NCI-H345 treated with DMSO at 0.1 percent for 48 hours (cell line): ENCODE measurements at regions not wholly inside any gene's neighbourhood (a gene's known extent, or its start where the extent isn't known, plus 50 kb on each side); places are given as distances from the start of the nearest gene placed in this dataset.

Experiments
- DNase-seq: peaks from one replicate; lab custom pipeline; 2025; ENCODE audit not compliant: unreplicated experiment; lab: John Stamatoyannopoulos, UW

- DNase-seq = no peak
These were observed 67.7 kb upstream of the CD93 start for GRCh38 chr20:23153696-23154341.

GRCh38 chr20:23152902-23153301 is 66.8 kb upstream of the CD93 start:
- no peak for DNase-seq

GRCh38 chr20:23152308-23152892 is 66.3 kb upstream of the CD93 start:
- no peak for DNase-seq

GRCh38 chr20:23151885-23152284 is 65.8 kb upstream of the CD93 start:
- no peak for DNase-seq

- DNase-seq = no peak
These were observed 65.0 kb upstream of the CD93 start for GRCh38 chr20:23151008-23151703.

GRCh38 chr20:23150304-23151007 is 64.3 kb upstream of the CD93 start:
- no peak for DNase-seq

- DNase-seq = no peak
These were observed 63.6 kb upstream of the CD93 start for GRCh38 chr20:23149623-23150279.

- DNase-seq = no peak
These were observed 62.8 kb upstream of the CD93 start for GRCh38 chr20:23148731-23149570.

GRCh38 chr20:23147964-23148730 is 62.0 kb upstream of the CD93 start:
- DNase-seq = no peak

- no peak for DNase-seq
These were observed 61.5 kb upstream of the CD93 start for GRCh38 chr20:23147647-23147963.

- DNase-seq = no peak
These were observed 60.9 kb upstream of the CD93 start for GRCh38 chr20:23146857-23147637.

- no peak for DNase-seq
These were observed 60.1 kb upstream of the CD93 start for GRCh38 chr20:23146181-23146580.

- DNase-seq = no peak
These were observed 59.2 kb upstream of the CD93 start for GRCh38 chr20:23145281-23145700.

GRCh38 chr20:23144856-23145255 is 58.7 kb upstream of the CD93 start:
- no peak for DNase-seq

- no peak for DNase-seq
These were observed 58.0 kb upstream of the CD93 start for GRCh38 chr20:23143986-23144690.

GRCh38 chr20:23143098-23143497 is 57.0 kb upstream of the CD93 start:
- no peak for DNase-seq

- DNase-seq = no peak
These were observed 56.3 kb upstream of the CD93 start for GRCh38 chr20:23142162-23143050.
